ENCODE measurements at regions not wholly inside any gene's neighbourhood (a gene's known extent, or its start where the extent isn't known, plus 50 kb on each side); places are given as distances from the start of the nearest gene placed in this dataset.
A peak's percentile ranks its signal among the peaks of the same experiment; 100 is the strongest.

- no peak overlapping the region for H3K4me3 ChIP-seq (ENCODE audit: low read depth, low read length)
- no peak for TF ChIP-seq CTCF (IDR thresholded peaks at IDR 0.05; ENCODE audit: low read depth, low read length)
Measured at GRCh38 chr4:16450724-16451123, 224.5 kb upstream of the TAPT1 start.

GRCh38 chr4:16450031-16450430, 223.8 kb upstream of the TAPT1 start:
- H3K4me3 ChIP-seq (ENCODE audit: low read depth, low read length), result no peak overlapping the region
- TF ChIP-seq CTCF (IDR thresholded peaks at IDR 0.05; ENCODE audit: low read depth, low read length), result no peak

DNA sequence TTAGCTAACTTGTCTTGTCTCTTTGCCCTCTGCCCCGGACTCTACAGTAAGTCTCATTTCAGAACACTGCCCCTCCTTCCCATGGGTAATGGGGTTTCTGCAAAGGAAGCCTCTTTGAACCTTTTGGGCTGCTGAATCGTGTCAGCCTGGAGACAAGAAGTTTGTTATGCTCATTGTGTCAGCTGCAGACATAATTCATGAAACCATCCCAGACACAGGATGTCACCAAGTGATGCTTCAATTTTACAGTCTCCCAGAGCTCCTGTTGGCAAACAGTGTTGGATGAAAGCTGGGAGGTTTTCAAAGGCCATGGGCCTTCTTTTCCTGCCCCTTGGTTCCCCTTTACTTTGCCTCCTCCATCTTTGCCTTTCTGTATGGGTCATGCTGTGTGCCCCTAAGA, 223.1 kb upstream of the TAPT1 start:
- TF ChIP-seq CTCF (IDR thresholded peaks at IDR 0.05; ENCODE audit: low read depth, low read length), result no peak
- H3K4me3 ChIP-seq (ENCODE audit: low read depth, low read length), result no peak overlapping the region

GRCh38 chr4:16448241-16448840, 222.1 kb upstream of the TAPT1 start:
- no peak overlapping the region for H3K4me3 ChIP-seq (ENCODE audit: low read depth, low read length)
- TF ChIP-seq CTCF (IDR thresholded peaks at IDR 0.05; ENCODE audit: low read depth, low read length), result no peak

DNA sequence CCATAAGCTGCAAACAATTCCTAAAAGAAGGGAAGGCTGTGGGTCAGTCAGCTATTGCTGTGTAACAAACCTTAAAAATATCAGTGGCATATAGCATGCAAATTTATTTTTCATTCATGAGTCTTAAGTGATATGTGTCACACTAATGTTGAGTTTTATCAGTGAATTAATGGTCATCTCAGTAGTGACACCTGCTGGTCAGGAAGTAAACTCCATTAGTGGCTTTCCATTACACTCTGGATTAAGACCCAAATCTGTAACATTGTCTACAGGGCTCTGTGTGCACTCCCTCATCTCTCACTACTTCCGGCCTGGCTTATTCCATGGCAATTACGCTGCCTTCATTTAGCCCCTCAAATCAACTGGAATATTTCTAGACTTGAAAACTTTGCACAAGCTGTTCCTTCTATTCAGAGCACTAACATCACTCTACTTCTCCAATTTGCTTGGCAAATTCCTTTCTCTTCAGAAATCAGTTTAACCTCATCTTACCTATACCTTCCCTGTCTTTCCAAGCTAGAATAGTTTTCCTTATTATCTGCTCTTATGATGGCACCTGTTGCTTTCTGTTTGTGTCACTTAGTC, 217.3 kb upstream of the TAPT1 start:
- TF ChIP-seq CTCF (IDR thresholded peaks at IDR 0.05; ENCODE audit: low read depth, low read length), result peak; percentile 53
- H3K4me3 ChIP-seq (ENCODE audit: low read depth, low read length), result no peak overlapping the region

DNA sequence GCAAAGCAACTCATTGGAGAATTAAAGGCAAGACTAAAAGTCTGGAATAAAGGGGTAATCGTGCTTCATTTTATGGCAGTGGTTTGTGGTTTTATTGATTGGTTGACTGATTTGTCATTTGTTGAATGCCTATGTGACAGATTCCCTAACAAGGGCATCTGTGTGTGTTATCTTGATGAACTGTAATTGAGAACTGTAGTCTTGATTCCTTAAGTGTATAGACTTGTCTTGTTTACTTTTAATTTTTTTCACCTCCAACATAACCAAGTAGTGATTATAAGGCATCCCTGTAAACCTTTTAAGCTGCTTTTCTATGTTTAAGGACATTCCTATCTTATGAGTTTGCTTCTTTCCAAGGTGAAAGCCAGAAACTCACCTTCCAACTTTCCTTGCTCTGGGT, 216.0 kb upstream of the TAPT1 start:
- no peak overlapping the region for H3K4me3 ChIP-seq (ENCODE audit: low read depth, low read length)
- no peak for TF ChIP-seq CTCF (IDR thresholded peaks at IDR 0.05; ENCODE audit: low read depth, low read length)

- no peak for TF ChIP-seq CTCF (IDR thresholded peaks at IDR 0.05; ENCODE audit: low read depth, low read length)
- no peak overlapping the region for H3K4me3 ChIP-seq (ENCODE audit: low read depth, low read length)
Measured at GRCh38 chr4:16439768-16440167, 213.5 kb upstream of the TAPT1 start.

Data from WI38 (cell line).